ENCODE measurements at regions not wholly inside any gene's neighbourhood (a gene's known extent, or its start where the extent isn't known, plus 50 kb on each side); places are given as distances from the start of the nearest gene placed in this dataset.
A peak's percentile ranks its signal among the peaks of the same experiment; 100 is the strongest.

DNA sequence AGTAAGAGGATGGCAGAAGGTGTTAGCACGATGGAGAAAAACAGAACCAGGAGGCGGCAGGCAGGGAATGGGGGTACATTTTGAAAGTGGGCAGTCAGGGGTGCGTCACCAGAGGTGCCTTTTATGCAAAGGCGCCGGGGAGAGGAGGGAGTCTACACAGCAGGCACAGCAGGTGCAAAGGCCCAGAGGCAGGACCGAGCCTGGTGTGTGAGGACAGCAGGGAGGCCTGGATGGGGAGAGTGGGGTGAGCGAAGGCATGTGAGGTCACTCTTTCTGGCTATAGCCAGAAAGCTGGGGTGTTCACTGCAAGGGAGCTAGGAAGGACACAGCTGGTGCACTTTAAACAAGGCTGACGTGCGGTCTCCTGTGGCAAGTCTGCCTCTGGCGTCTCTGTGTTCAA is 65.0 kb downstream of the NCOR2 start:
- H3K27me3 Mint-ChIP-seq (ENCODE audit: insufficient read depth, unreplicated experiment): no peaks in the 10 kb centered on the region
- H3K27ac Mint-ChIP-seq (ENCODE audit: unreplicated experiment): peak overlapping the region; percentile 98
- no peaks in the 10 kb centered on the region for H3K36me3 ChIP-seq (ENCODE audit: control insufficient read depth, insufficient read depth, low read length)
- TF ChIP-seq, protein P1, sequence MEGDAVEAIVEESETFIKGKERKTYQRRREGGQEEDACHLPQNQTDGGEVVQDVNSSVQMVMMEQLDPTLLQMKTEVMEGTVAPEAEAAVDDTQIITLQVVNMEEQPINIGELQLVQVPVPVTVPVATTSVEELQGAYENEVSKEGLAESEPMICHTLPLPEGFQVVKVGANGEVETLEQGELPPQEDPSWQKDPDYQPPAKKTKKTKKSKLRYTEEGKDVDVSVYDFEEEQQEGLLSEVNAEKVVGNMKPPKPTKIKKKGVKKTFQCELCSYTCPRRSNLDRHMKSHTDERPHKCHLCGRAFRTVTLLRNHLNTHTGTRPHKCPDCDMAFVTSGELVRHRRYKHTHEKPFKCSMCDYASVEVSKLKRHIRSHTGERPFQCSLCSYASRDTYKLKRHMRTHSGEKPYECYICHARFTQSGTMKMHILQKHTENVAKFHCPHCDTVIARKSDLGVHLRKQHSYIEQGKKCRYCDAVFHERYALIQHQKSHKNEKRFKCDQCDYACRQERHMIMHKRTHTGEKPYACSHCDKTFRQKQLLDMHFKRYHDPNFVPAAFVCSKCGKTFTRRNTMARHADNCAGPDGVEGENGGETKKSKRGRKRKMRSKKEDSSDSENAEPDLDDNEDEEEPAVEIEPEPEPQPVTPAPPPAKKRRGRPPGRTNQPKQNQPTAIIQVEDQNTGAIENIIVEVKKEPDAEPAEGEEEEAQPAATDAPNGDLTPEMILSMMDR (IDR thresholded peaks at IDR 0.05; ENCODE audit: insufficient read depth in 1 of 2, low read depth in 1 of 2, low read length in 1 of 2, severe bottlenecking in 1 of 2, unreplicated experiment in 1 of 2): no peak
- POLR2A ChIA-PET: no interaction called here
- CTCF ChIA-PET: no interaction called here
- H3K27me3 ChIP-seq (replicated peaks; ENCODE audit: control insufficient read depth, insufficient read depth, low read length): no peaks in the 10 kb centered on the region
- no peaks in the 10 kb centered on the region for H3K9me3 ChIP-seq
- peaks cover 22% of the 10 kb centered on the region for H3K36me3 Mint-ChIP-seq (ENCODE audit: insufficient read depth, unreplicated experiment)
- no peak overlapping the region for H3K4me3 Mint-ChIP-seq (ENCODE audit: unreplicated experiment)
- BruUV-seq (replicated peaks): no TSS peak
- intact Hi-C loops (cut with micrococcal nuclease; ENCODE audit: unreplicated experiment): no loop called here
- peaks cover 40% of the 10 kb centered on the region for H3K4me1 Mint-ChIP-seq (ENCODE audit: low read depth, unreplicated experiment)
- DNase-seq: no peak
- H3K4me3 ChIP-seq (ENCODE audit: low read depth, low read length): no peak overlapping the region
- no peaks in the 10 kb centered on the region for H3K9me3 Mint-ChIP-seq (ENCODE audit: unreplicated experiment)
- H3K4me1 ChIP-seq: peaks cover 38% of the 10 kb centered on the region

GRCh38 chr12:124501827-124502226 is 65.6 kb downstream of the NCOR2 start:
- no peaks in the 10 kb centered on the region for H3K27me3 Mint-ChIP-seq (ENCODE audit: insufficient read depth, unreplicated experiment)
- H3K4me3 Mint-ChIP-seq (ENCODE audit: unreplicated experiment): peak overlapping the region; percentile 40
- intact Hi-C loops (cut with micrococcal nuclease; ENCODE audit: unreplicated experiment): no loop called here
- ChIA-PET POLR2A (no interaction called here), CTCF (no interaction called here)
- no peak for DNase-seq
- peak overlapping the region; percentile 98 for H3K27ac Mint-ChIP-seq (ENCODE audit: unreplicated experiment)
- H3K9me3 Mint-ChIP-seq (ENCODE audit: unreplicated experiment): no peaks in the 10 kb centered on the region
- Histone ChIP-seq H3K9me3 (no peaks in the 10 kb centered on the region), H3K4me3 (ENCODE audit: low read depth, low read length) (no peak overlapping the region), H3K4me1 (peaks cover 42% of the 10 kb centered on the region), H3K36me3 (ENCODE audit: control insufficient read depth, insufficient read depth, low read length) (no peaks in the 10 kb centered on the region), H3K27me3 (replicated peaks; ENCODE audit: control insufficient read depth, insufficient read depth, low read length) (no peaks in the 10 kb centered on the region)
- H3K36me3 Mint-ChIP-seq (ENCODE audit: insufficient read depth, unreplicated experiment): peaks cover 22% of the 10 kb centered on the region
- TF ChIP-seq, protein P1 (IDR thresholded peaks at IDR 0.05; ENCODE audit: insufficient read depth in 1 of 2, low read depth in 1 of 2, low read length in 1 of 2, severe bottlenecking in 1 of 2, unreplicated experiment in 1 of 2): no peak
- peaks cover 44% of the 10 kb centered on the region for H3K4me1 Mint-ChIP-seq (ENCODE audit: low read depth, unreplicated experiment)
- BruUV-seq (replicated peaks): no TSS peak

DNA sequence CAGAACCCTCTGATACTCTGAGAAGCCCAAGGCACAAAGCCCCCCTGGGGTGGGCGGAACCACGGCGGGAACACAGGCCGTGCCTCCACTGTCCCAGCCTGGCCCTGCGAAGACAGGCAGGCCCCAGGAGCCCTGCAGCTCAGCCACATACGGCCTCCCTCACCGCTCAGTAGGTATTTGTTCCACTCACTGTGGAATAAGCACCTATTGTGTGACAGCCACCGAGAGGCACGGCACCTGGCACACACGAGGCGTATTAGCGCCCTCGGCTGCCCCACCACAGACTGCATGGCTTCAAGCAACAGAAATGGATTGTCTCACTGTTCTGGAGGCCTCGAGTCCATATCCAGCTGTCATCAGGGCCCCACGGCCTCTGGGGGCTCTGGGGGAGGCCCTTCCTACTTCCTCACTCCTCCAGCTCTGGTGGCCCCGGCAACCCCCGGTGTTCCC is 66.3 kb downstream of the NCOR2 start:
- DNase-seq: peak in 1 of 2 experiments; percentile 21
- no TSS peak for BruUV-seq (replicated peaks)
- peaks cover 44% of the 10 kb centered on the region for H3K4me1 Mint-ChIP-seq (ENCODE audit: low read depth, unreplicated experiment)

More for the DNA sequence above, 66.3 kb downstream of the NCOR2 start:
- peak overlapping the region; percentile 64 for H3K4me3 Mint-ChIP-seq (ENCODE audit: unreplicated experiment)
- H3K4me1 ChIP-seq: peaks cover 43% of the 10 kb centered on the region
- TF ChIP-seq, protein P1 (IDR thresholded peaks at IDR 0.05; ENCODE audit: insufficient read depth in 1 of 2, low read depth in 1 of 2, low read length in 1 of 2, severe bottlenecking in 1 of 2, unreplicated experiment in 1 of 2): no peak
- no peaks in the 10 kb centered on the region for H3K27me3 ChIP-seq (replicated peaks; ENCODE audit: control insufficient read depth, insufficient read depth, low read length)
- peak overlapping the region; percentile 98 for H3K27ac Mint-ChIP-seq (ENCODE audit: unreplicated experiment)
- H3K9me3 Mint-ChIP-seq (ENCODE audit: unreplicated experiment): no peaks in the 10 kb centered on the region
- no peaks in the 10 kb centered on the region for H3K9me3 ChIP-seq
- no peaks in the 10 kb centered on the region for H3K36me3 ChIP-seq (ENCODE audit: control insufficient read depth, insufficient read depth, low read length)
- intact Hi-C loops (cut with micrococcal nuclease; ENCODE audit: unreplicated experiment): no loop called here
- H3K27me3 Mint-ChIP-seq (ENCODE audit: insufficient read depth, unreplicated experiment): no peaks in the 10 kb centered on the region
- peaks cover 22% of the 10 kb centered on the region for H3K36me3 Mint-ChIP-seq (ENCODE audit: insufficient read depth, unreplicated experiment)
- POLR2A ChIA-PET: no interaction called here
- CTCF ChIA-PET: no interaction called here
- H3K4me3 ChIP-seq (ENCODE audit: low read depth, low read length): no peak overlapping the region

Data from Caco-2 (cell line).